Erythroblast (primary cell): ENCODE measurements at regions not wholly inside any gene's neighbourhood (a gene's known extent, or its start where the extent isn't known, plus 50 kb on each side); places are given as distances from the start of the nearest gene placed in this dataset.

Source experiments
- GATA1 ChIP-seq: IDR thresholded peaks from 2 replicates; pipeline ENCODE4 v1.6.1; 2011; ENCODE audit warnings: low read depth, mild to moderate bottlenecking, control low read depth, low read length, moderate library complexity
- POLR2A ChIP-seq: IDR thresholded peaks from 2 replicates; pipeline ENCODE4 v1.6.1; 2011; ENCODE audit warnings: mild to moderate bottlenecking, low read length

- TF ChIP-seq POLR2A: no peak
- no peak for TF ChIP-seq GATA1
Measured at GRCh38 chr1:239785576-239785975, 306.1 kb upstream of the FMN2 start.
